Cardiac muscle cell (in vitro differentiated cells and primary cell): ENCODE measurements at regions not wholly inside any gene's neighbourhood (a gene's known extent, or its start where the extent isn't known, plus 50 kb on each side); places are given as distances from the start of the nearest gene placed in this dataset.

ENCODE experiments used
- DNase-seq, 2 donors: peaks; one replicate each; pipeline versions ENCODE4 v3.0.0 to v3.0.0-alpha.2; 2010 to 2017; ENCODE audit warnings: low read depth in 1 of 2, low spot score in 1 of 2
- H3K27ac ChIP-seq: fragments of 200-600 bp; sonication (generic); 2 replicates; pipeline ENCODE4 v1.5.1; 2016
- H3K27me3 ChIP-seq: fragments of 200-600 bp; sonication (generic); 2 replicates; pipeline ENCODE4 v1.6.0; 2016; ENCODE audit warnings: control low read depth
- H3K36me3 ChIP-seq: fragments of 200-600 bp; sonication (generic); 2 replicates; pipeline ENCODE4 v1.5.1; 2016; ENCODE audit warnings: control low read depth
- H3K4me1 ChIP-seq: fragments of 200-600 bp; sonication (generic); 2 replicates; pipeline ENCODE4 v1.8.1; 2017; ENCODE audit warnings: low read depth, mild to moderate bottlenecking, mixed run types
- H3K4me3 ChIP-seq: fragments of 200-600 bp; sonication (generic); 2 replicates; pipeline ENCODE4 v1.5.1; 2016; ENCODE audit warnings: mild to moderate bottlenecking
- H3K9me3 ChIP-seq: fragments of 200-600 bp; sonication (generic); 2 replicates; pipeline ENCODE4 v1.5.1; 2017; ENCODE audit warnings: low read depth, mild to moderate bottlenecking, control low read depth
- CTCF ChIP-seq: IDR thresholded peaks from 2 replicates; pipeline ENCODE4 v1.5.1; 2012; ENCODE audit warnings: low read depth, mild to moderate bottlenecking, low read length

GRCh38 chr3:166484470-166484869 is 647.2 kb upstream of the BCHE start:
- no peak overlapping the region for H3K27ac ChIP-seq
- DNase-seq = no peak
- H3K4me3 ChIP-seq = no peak overlapping the region
- H3K4me1 ChIP-seq = no peaks in the 10 kb centered on the region
- H3K36me3 ChIP-seq = no peaks in the 10 kb centered on the region
- H3K27me3 ChIP-seq = no peaks in the 10 kb centered on the region
- TF ChIP-seq CTCF = no peak
- no peaks in the 10 kb centered on the region for H3K9me3 ChIP-seq

GRCh38 chr3:166481340-166481739 is 644.1 kb upstream of the BCHE start:
- no peak for DNase-seq
- Histone ChIP-seq H3K27me3 (no peaks in the 10 kb centered on the region), H3K4me3 (no peak overlapping the region), H3K9me3 (no peaks in the 10 kb centered on the region), H3K36me3 (no peaks in the 10 kb centered on the region), H3K27ac (no peak overlapping the region), H3K4me1 (no peaks in the 10 kb centered on the region)
- TF ChIP-seq CTCF = no peak

GRCh38 chr3:166478356-166478755 is 641.1 kb upstream of the BCHE start:
- H3K27ac ChIP-seq = no peak overlapping the region
- H3K4me3 ChIP-seq = no peak overlapping the region
- H3K9me3 ChIP-seq = no peaks in the 10 kb centered on the region
- H3K27me3 ChIP-seq = no peaks in the 10 kb centered on the region
- DNase-seq = no peak
- no peaks in the 10 kb centered on the region for H3K4me1 ChIP-seq
- no peak for TF ChIP-seq CTCF
- no peaks in the 10 kb centered on the region for H3K36me3 ChIP-seq

- Histone ChIP-seq H3K9me3 (no peaks in the 10 kb centered on the region), H3K27ac (no peak overlapping the region), H3K4me1 (no peaks in the 10 kb centered on the region), H3K4me3 (no peak overlapping the region), H3K27me3 (no peaks in the 10 kb centered on the region), H3K36me3 (no peaks in the 10 kb centered on the region)
- no peak for DNase-seq
- TF ChIP-seq CTCF = no peak
Observed at GRCh38 chr3:166473501-166473900, 636.3 kb upstream of the BCHE start.

GRCh38 chr3:166472015-166472414 is 634.8 kb upstream of the BCHE start:
- DNase-seq = no peak
- TF ChIP-seq CTCF = no peak
- H3K36me3 ChIP-seq = no peaks in the 10 kb centered on the region
- no peaks in the 10 kb centered on the region for H3K27me3 ChIP-seq
- no peaks in the 10 kb centered on the region for H3K4me1 ChIP-seq
- no peak overlapping the region for H3K4me3 ChIP-seq
- H3K27ac ChIP-seq = no peak overlapping the region
- no peaks in the 10 kb centered on the region for H3K9me3 ChIP-seq
